Bronchial epithelial cell (primary cell): ENCODE measurements at regions not wholly inside any gene's neighbourhood (a gene's known extent, or its start where the extent isn't known, plus 50 kb on each side); places are given as distances from the start of the nearest gene placed in this dataset.

Experiments
- DNase-seq: peaks from one replicate; pipeline ENCODE4 v3.0.0-alpha.2; 2010; ENCODE audit warnings: low read depth
- FAIRE-seq: peaks from 2 replicates; lab custom pipeline; 2011; peaks lifted over from hg19 to GRCh38; lab: Jason Lieb, UNC
- H3K27me3 ChIP-seq: 2 replicates; pipeline ENCODE4 v1.5.1; 2011; ENCODE audit warnings: low read length; ENCODE audit not compliant: control insufficient read depth, insufficient read depth
- H3K36me3 ChIP-seq: 2 replicates; pipeline ENCODE4 v1.5.1; 2011; ENCODE audit warnings: low read length; ENCODE audit not compliant: control insufficient read depth, insufficient read depth
- H3K4me3 ChIP-seq: 2 replicates; pipeline ENCODE4 v1.5.1; 2011; ENCODE audit warnings: mild to moderate bottlenecking, low read depth, low read length, control low read depth
- TF ChIP-seq, protein P1 (sequence below): IDR thresholded peaks from 2 replicates; pipeline ENCODE4 v1.5.1; 2011; ENCODE audit warnings: mild to moderate bottlenecking, moderate library complexity, low read length, control low read depth, inconsistent platforms; ENCODE audit not compliant: insufficient read depth, severe bottlenecking

DNA sequence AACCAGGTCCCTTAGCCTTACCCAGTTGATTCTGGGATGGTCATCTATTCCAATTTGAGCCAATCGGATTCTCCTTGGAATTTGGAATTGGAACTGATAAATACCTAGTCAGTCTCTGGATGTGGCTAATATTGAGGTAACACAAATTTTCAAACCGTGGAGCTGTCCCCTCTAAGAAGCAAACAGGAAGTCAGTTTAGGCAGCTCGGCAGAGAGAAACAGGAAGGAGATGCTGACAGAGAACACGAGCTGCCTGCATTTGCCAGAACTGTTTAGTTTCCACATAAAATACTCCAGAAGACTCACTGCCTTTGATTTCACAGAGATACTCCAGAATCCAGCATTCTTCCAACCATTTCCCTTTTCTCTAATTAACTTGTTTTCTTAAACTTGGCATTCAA is 1024.9 kb downstream of the BCL11A start:
- DNase-seq, result no peak
- no peak for FAIRE-seq
- no peaks in the 10 kb centered on the region for H3K36me3 ChIP-seq

DNA sequence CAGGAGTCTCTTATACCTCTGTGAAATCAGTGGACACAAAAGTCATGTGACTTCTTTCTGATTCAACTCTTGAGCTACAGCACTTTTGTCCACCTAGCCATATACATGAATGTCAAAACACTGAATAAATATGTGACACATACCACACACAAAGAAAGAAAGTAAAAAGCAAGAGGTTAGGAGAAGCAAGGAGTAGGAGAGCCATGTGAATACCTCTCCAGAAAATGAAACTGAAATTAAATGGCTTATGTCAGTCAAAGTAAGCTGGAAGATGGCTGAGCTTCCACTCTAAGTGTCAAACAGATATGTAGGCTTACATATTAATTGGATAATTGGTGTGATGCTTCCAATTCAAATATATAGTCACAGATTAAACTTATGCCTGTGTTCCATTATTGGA is 1050.5 kb downstream of the BCL11A start:
- DNase-seq (no peak), FAIRE-seq (no peak)
- no peaks in the 10 kb centered on the region for H3K27me3 ChIP-seq
- TF ChIP-seq, protein P1, sequence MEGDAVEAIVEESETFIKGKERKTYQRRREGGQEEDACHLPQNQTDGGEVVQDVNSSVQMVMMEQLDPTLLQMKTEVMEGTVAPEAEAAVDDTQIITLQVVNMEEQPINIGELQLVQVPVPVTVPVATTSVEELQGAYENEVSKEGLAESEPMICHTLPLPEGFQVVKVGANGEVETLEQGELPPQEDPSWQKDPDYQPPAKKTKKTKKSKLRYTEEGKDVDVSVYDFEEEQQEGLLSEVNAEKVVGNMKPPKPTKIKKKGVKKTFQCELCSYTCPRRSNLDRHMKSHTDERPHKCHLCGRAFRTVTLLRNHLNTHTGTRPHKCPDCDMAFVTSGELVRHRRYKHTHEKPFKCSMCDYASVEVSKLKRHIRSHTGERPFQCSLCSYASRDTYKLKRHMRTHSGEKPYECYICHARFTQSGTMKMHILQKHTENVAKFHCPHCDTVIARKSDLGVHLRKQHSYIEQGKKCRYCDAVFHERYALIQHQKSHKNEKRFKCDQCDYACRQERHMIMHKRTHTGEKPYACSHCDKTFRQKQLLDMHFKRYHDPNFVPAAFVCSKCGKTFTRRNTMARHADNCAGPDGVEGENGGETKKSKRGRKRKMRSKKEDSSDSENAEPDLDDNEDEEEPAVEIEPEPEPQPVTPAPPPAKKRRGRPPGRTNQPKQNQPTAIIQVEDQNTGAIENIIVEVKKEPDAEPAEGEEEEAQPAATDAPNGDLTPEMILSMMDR, result no peak
- H3K36me3 ChIP-seq, result no peaks in the 10 kb centered on the region
- H3K4me3 ChIP-seq, result no peak overlapping the region

More for the DNA sequence above, 1024.9 kb downstream of the BCL11A start:
- Histone ChIP-seq H3K27me3 (no peaks in the 10 kb centered on the region), H3K4me3 (no peak overlapping the region)
- TF ChIP-seq, protein P1, result no peak

DNA sequence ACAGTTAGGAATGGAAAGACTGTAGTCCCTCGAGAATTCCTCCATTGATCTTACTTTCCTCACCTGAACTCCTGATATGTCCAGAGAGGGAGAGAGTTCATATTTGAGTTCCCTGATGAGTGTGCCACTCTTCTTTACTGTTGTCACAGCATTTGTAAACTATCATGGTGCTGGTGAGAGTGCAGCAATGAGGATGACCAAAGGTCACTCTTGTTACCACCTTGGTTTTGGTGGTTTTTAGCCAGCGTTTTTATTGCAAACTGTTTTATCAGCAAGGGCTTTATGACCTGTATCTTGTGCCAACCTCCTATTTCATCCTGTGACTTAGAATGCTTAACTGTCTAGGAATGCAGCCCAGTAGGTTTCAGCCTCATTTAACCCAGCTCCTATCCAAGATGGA is 1062.5 kb downstream of the BCL11A start:
- no peaks in the 10 kb centered on the region for H3K27me3 ChIP-seq
- H3K36me3 ChIP-seq, result no peaks in the 10 kb centered on the region
- H3K4me3 ChIP-seq, result no peak overlapping the region
- DNase-seq (no peak), FAIRE-seq (no peak)
- TF ChIP-seq, protein P1, result no peak

DNA sequence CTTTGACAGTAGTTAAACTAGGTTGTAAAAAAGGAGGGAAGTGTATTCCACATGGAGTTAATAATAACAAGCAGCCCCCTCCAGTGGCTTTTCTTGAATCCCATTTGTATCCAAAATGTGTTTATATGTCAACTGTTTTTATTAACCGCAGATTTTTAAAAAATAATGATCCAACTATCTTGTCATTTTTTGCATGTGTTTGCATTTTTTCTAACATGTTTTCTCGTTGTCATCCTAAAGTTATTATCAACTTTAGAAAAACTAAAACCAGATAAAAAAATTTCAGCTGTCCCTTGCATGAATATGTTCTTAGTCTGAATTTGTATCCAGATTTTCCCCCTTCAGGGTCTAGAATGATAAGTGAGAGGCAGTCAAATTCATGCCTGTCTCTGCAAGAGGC is 1063.3 kb downstream of the BCL11A start:
- Histone ChIP-seq H3K4me3 (no peak overlapping the region), H3K27me3 (no peaks in the 10 kb centered on the region), H3K36me3 (no peaks in the 10 kb centered on the region)
- no peak for DNase-seq
- FAIRE-seq, result no peak
- TF ChIP-seq, protein P1, result no peak

DNA sequence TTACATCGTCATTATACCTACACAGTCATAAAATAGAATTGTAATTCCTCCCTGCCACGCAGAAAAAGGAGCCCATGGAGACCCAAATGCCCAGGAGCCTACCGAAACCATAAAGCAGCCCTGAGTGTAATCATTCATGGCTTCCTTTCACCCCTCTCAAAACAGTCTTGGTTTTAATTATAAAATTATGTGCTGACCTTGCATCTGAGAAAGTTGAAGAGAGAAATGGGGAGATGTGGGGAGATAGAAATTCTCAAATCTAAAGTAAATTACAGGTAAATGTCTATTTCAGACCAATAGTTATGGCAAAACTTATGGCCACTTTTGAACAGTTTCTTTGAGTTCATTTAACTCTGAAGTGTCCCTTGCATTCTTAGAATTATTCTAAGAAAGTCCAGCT is 1068.8 kb downstream of the BCL11A start:
- Histone ChIP-seq H3K36me3 (no peaks in the 10 kb centered on the region), H3K27me3 (no peaks in the 10 kb centered on the region), H3K4me3 (no peak overlapping the region)
- no peak for DNase-seq
- TF ChIP-seq, protein P1, result no peak
- no peak for FAIRE-seq

DNA sequence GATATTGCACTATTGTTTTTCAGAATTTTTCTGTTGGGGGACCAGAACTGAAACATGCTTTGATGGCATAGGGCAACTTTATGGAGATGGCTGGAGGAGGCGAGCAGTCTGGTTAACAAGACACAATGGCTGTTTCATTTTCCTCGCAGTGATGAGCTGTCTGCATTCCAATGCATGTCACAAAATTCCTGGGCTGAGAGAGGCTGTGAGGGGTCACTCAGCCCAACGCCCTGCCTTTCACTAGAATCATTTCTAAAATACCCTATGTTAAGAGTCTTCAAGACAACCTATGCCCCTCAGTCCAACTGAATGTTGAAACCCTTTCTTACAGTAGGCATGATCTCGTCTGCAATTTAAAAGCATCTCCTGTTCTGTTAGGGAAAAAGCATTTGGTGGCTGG is 1090.0 kb downstream of the BCL11A start:
- Histone ChIP-seq H3K4me3 (no peak overlapping the region), H3K36me3 (no peaks in the 10 kb centered on the region), H3K27me3 (no peaks in the 10 kb centered on the region)
- FAIRE-seq (no peak), DNase-seq (no peak)
- TF ChIP-seq, protein P1, result no peak
